ENCODE measurements at regions not wholly inside any gene's neighbourhood (a gene's known extent, or its start where the extent isn't known, plus 50 kb on each side); places are given as distances from the start of the nearest gene placed in this dataset.

GRCh38 chr10:29806350-29806788, 171.6 kb upstream of the SVIL start:
- DNase-seq: no peak
- intact Hi-C loops (cut with micrococcal nuclease): no loop called here
- no peak for ATAC-seq

- DNase-seq: no peak
- intact Hi-C loops (cut with micrococcal nuclease): no loop called here
- peak; percentile 72 for ATAC-seq
Measured at GRCh38 chr10:29805134-29805723, 170.5 kb upstream of the SVIL start.

- ATAC-seq: peak; percentile 75
- no peak for DNase-seq
- intact Hi-C loops (cut with micrococcal nuclease): no loop called here
Measured at GRCh38 chr10:29804025-29804852, 169.5 kb upstream of the SVIL start.

- intact Hi-C loops (cut with micrococcal nuclease): no loop called here
- ATAC-seq (no peak), DNase-seq (no peak)
Measured at GRCh38 chr10:29802171-29802570, 167.4 kb upstream of the SVIL start.

- intact Hi-C loops (cut with micrococcal nuclease): no loop called here
- DNase-seq (no peak), ATAC-seq (no peak)
Measured at GRCh38 chr10:29798921-29799690, 164.3 kb upstream of the SVIL start.

- intact Hi-C loops (cut with micrococcal nuclease): no loop called here
- no peak for ATAC-seq
- no peak for DNase-seq
Measured at GRCh38 chr10:29797616-29798015, 162.8 kb upstream of the SVIL start.

- no peak for DNase-seq
- intact Hi-C loops (cut with micrococcal nuclease): no loop called here
- no peak for ATAC-seq
Measured at GRCh38 chr10:29795850-29796249, 161.1 kb upstream of the SVIL start.

- no peak for DNase-seq
- intact Hi-C loops (cut with micrococcal nuclease): no loop called here
- ATAC-seq: peak; percentile 63
Measured at GRCh38 chr10:29794776-29795611, 160.2 kb upstream of the SVIL start.

GRCh38 chr10:29791773-29792172, 157.0 kb upstream of the SVIL start:
- intact Hi-C loops (cut with micrococcal nuclease): no loop called here
- ATAC-seq: no peak
- no peak for DNase-seq

- ATAC-seq: no peak
- intact Hi-C loops (cut with micrococcal nuclease): no loop called here
- DNase-seq: no peak
Measured at GRCh38 chr10:29790207-29790606, 155.4 kb upstream of the SVIL start.

GRCh38 chr10:29788113-29788512, 153.3 kb upstream of the SVIL start:
- ATAC-seq: no peak
- DNase-seq: no peak
- intact Hi-C loops (cut with micrococcal nuclease): no loop called here

GRCh38 chr10:29785701-29786100, 150.9 kb upstream of the SVIL start:
- intact Hi-C loops (cut with micrococcal nuclease): no loop called here
- no peak for DNase-seq
- no peak for ATAC-seq

GRCh38 chr10:29784175-29784773, 149.5 kb upstream of the SVIL start:
- intact Hi-C loops (cut with micrococcal nuclease): no loop called here
- DNase-seq: no peak
- ATAC-seq: peak; percentile 98

GRCh38 chr10:29783201-29783947, 148.6 kb upstream of the SVIL start:
- intact Hi-C loops (cut with micrococcal nuclease): no loop called here
- DNase-seq: no peak
- no peak for ATAC-seq

- intact Hi-C loops (cut with micrococcal nuclease): no loop called here
- ATAC-seq: no peak
Measured at GRCh38 chr10:29780639-29781038, 145.9 kb upstream of the SVIL start.

GRCh38 chr10:29780096-29780495, 145.3 kb upstream of the SVIL start:
- ATAC-seq (no peak), DNase-seq (no peak)
- intact Hi-C loops (cut with micrococcal nuclease): no loop called here

More at GRCh38 chr10:29780639-29781038, 145.9 kb upstream of the SVIL start:
- DNase-seq: no peak

- DNase-seq (no peak), ATAC-seq (no peak)
- intact Hi-C loops (cut with micrococcal nuclease): no loop called here
Measured at GRCh38 chr10:29776246-29776645, 141.5 kb upstream of the SVIL start.

GRCh38 chr10:29774475-29774874, 139.7 kb upstream of the SVIL start:
- DNase-seq (no peak), ATAC-seq (no peak)
- intact Hi-C loops (cut with micrococcal nuclease): no loop called here
